HG03045 (cell line): ENCODE measurements at regions not wholly inside any gene's neighbourhood (a gene's known extent, or its start where the extent isn't known, plus 50 kb on each side); places are given as distances from the start of the nearest gene placed in this dataset.

Experiments used
- ATAC-seq: cut with Tn5 transposase; IDR thresholded peaks from one replicate; pipeline ENCODE4 v1.9.1; 2021; ENCODE audit warnings: mild to moderate bottlenecking, moderate library complexity; ENCODE audit not compliant: unreplicated experiment

DNA sequence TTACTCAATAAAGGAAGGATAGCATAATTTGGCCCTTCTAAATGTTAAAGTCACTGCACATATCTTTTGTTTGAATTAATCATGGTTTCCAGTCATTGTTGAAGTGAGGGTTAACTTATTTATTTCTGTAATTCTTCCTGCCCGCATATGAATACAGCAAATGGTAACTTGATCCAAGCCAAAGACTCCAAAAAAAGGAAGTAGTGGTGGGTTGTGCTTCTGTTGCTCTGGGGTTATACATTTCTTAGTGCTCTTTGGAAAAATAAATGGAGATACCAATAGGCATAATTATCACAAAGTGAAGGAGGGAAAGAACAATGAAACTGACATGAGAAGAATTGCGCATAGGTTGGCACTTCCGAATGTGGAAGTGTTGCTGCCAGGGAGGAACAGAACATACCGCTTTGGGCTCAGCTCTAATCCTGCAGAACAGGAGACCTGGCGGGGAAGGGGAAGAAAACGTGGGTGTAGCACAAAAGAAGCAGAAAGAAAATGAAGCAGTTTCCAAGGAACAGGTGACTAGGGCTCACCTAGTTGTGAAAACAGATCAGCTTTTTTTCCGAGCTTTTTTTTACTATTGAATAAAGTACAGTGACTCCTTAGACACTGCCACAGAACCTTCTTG lies 69.7 kb upstream of the TAF11L2 start:
- no peak for ATAC-seq

DNA sequence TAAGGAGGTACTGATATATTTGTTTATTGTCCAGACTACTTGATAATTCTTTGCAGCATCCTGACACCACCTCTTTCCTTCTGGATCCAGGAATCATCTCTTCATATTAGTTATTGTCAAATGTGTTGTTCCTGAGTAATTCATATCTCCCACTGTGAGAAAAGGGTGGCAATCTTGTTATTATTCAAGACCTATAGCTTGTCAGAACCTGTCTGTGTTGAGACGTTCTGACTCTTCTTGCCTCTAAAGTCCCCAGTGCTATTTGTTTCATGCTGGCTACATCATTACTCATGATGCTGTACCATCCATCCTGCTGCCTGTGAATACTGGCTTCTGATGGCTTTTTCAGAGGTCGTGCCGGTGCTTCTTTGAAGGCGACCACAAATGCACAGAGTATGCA lies 68.7 kb upstream of the TAF11L2 start:
- no peak for ATAC-seq

DNA sequence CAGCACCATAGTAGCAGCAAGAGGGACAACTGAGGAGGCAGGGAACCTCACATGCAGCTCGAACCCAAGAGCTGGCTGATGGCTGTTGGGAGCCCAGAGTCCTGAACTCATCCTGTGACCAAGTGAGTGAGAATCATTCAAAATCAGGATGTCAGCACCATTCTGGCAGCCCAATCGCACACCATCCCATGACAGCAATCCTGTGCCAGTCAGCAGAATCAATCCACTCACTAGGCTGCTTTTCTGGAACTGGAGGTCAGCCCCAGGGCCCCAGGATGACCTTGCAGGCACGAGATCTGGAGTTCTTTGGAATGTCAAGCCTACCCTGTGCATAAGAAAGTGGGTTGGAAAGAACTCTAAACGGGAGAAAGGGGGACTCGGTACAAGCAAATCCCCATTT lies 67.8 kb upstream of the TAF11L2 start:
- no peak for ATAC-seq

DNA sequence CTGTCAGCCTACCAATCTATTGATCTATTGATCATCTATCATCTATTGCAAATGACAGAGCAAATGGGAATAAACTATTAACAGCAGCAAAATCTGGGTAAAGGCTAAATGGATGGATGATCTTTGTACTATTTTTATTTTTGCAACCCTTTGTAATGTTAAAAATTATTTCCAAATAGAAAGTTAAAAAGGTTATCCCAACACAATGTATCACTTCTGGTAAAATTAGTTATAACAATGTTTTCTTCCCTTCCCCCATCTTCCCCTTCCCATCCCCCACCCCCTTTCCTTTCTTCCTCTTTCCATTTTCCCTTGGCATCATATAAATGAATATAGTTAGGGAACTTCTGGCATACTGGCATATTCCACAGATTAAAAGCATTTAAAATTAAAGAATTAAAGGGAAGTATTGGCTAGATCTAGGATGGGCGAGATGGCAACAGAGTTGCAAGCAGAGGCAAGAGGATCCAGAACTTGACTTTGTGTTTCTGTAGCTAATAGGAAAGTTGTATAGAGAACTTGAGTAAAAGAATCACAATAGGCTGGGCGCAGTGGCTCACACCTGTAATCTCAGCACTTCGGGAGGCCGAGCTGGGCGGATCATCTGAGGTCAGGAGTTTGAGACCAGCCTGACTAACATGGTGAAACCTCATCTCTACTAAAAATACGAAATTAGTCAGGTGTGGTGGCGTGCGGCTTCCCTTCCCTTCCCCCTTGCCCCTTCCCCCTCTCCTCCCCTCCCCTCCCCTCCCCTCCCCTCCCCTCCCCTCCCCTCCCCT lies 66.6 kb upstream of the TAF11L2 start:
- ATAC-seq: no peak

DNA sequence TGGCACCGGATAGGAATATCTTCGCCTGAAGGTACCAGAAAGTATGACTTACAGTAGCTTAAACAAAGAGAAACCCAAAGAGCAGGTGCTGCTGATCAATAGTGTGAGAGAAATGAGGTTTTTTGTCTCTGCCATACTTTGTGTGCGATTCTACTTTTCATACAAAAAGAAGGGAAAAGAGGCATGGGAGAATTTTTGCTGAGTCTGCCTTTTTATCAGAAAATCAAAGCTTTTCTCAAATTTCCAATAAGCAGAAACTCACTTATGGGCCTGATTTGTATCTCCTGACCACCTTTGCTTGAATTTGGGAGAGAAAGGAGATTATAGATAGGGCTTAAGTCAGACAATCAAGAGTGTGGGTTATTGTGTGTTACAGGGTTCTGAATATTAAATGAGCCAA lies 65.5 kb upstream of the TAF11L2 start:
- ATAC-seq: no peak

DNA sequence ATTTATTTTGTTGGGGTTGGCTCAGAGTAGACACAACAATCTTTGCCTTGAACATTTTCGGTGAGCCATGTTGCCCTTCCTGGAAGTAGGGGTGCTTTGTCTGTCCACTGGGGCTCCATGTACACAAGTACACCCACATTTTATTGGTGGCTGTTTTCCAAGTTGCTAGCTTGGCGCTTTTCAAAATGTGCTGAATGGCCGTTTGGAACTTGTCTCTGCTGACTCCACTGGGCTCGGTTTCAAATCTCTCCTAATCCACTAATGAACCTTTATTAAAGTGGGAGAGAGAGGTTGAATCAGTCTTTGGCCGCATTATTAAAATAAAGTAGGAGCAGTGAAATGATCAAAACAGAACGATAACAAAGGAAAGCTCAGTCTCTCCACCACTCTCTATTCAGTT lies 64.6 kb upstream of the TAF11L2 start:
- no peak for ATAC-seq

DNA sequence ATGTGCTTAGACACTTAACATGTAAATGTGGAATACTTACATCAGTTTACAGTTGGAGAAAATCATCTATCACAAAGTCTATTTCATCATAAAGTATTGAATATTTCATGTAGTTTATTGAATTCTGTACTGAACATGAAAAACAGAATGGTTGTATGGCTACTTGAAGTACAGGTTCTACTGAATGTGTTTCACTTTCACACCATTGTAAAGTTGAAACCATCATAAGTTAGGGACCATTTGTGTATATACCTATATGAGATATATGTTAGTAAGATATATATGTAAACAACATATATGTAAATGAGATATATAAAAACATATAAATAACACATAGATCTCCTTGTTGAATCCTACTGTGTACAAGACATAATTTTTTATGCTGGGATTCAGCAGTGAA lies 63.0 kb upstream of the TAF11L2 start:
- ATAC-seq: peak; percentile 38

DNA sequence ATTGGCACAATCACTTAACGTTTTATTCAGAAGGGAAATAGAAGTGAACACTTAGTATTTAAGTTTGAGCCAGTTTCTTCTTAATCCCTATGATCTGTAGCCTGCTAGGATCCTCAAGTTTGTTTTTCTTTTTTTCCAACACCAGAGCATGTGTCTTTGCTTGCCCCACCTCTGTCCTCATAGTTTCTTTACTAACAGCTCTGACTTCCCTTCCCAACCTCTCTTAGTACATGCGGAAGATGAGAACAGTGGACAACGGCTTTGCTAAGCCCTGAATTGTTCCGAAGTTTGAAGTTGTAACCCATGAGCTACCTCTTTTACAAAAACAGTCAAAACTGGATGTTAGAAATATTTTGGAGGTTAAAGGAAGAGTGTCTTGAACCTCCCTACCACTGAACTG lies 61.7 kb upstream of the TAF11L2 start:
- peak; percentile 57 for ATAC-seq

DNA sequence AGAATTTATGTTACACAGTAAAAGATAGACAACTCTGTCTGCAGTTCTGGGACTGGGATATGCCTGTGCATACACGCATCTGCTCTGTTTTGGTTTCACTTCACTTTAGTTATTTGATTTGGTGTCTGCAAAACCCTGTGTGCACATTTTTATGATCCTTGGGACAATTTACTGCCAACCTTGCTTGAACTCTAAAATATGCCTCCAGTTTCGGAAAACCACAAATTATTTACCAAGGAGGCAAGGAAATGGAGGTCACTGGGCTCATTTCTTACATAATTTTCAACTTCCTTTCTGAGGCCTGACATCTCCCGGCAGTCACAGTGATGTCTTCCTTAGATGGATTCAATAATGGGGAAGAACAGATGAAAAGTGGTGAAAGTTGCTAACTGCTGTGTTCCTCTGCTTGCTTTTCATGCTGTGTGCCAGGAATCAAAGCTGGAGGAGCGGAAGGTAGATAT lies 61.2 kb upstream of the TAF11L2 start:
- peak; percentile 74 for ATAC-seq

DNA sequence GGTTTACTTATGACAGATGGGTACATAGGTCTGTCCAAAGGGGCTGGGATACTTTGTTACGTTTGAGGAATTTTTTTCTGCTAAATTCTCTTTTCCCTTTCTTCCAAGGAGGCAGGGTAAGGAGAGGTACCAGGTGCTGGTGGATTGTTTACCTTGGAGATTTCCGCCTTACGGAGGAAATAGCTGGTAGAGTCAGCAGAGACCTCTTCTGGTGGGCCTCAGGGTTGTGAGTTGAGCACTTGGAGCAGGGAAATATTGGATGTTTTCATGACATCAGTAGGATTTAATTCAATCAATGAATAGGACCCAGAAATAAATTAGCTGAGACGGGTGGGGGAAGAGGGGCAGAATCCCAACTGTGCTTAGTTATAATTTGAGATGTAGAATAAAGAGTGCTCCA lies 60.0 kb upstream of the TAF11L2 start:
- no peak for ATAC-seq

DNA sequence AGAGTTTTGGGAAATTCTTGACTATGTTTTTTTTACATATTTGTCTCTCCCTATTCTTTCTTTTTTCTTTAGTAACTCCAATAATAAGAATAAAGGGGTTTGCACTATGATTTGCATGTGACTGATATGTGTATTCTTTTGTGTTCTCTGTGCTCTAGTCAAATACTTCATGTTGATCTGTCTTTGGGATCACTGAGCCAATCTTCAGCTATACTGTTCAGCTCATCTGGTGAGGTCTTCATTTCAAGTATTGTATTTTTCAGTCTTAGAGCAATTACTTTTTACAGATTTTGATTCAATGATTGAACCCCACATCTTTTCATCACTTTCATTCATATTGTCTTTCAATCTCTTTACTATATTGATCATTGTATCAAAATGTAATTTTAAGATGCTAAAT lies 58.1 kb upstream of the TAF11L2 start:
- no peak for ATAC-seq

DNA sequence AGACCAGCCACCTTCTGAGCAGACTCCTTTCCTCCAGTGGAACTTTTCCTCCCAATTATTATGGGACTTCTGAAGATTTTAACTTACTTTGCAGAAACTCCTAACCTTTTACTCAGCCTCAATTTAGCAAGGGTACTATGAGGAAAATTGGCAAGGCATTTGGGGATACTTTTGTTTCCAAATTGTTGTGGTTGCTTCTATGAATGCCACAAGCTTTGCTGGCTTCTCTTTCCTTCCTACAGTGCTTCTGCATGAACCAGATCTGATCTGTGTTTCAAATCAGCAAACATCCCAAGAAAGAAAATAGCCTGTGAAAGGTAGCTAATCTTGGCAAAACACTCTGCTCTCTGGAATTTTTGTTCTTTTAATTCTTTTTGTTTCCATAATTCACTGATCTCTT lies 57.3 kb upstream of the TAF11L2 start:
- ATAC-seq: no peak

DNA sequence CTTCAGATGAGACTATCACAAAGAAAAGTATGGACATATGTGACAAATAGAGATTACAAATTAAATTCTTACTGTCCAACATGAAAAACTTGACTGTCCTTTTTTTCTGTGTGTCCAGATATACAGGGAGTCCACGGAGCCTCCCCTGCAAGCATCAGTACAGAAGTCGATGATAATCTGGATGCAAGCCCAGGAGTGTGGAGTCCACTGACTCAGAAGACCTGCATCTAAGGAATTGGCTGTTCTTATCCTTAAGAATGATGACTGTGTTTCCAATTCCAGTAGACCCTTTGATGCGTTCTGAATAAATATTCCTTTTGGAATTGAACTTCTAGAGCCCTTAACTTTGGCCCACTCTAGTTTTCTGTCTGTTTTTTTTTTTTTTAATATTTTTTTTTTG lies 56.7 kb upstream of the TAF11L2 start:
- no peak for ATAC-seq

DNA sequence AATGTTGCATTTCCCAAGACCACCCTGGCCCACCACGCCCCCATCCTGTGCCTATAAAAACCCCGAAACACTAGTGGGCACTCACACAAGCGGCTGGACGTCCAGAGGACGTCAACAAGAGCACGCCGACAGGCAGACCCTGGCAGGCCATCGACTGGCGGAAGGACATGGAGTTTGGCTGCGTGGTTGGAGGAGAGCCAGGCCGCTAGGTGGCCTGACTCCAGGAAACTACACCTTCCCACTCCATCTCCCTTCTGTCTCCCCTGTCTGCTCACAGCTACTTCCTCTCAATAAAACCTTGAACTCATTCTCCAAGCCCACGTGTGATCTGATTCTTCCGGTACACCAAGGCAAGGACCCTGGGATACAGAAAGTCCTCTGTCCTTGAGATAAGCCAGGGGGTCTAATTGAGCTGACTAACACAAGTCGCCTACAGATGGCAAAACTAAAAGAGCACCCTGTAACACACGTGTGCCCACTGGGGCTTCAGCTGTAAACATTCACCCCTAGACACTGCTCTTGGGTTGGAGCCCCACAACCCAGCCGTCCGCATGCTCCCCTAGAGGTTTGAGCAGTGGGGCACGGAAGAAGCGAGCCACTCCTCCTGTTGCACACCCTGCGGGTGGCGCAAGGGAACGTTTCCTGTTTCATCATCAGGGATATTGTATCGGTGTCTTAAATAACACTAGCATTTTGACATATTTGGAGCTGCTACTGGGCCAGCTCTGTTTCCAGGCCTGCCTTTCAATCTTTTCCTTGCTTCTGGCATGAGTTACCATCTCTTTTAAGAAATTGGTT lies 54.5 kb upstream of the TAF11L2 start:
- no peak for ATAC-seq

DNA sequence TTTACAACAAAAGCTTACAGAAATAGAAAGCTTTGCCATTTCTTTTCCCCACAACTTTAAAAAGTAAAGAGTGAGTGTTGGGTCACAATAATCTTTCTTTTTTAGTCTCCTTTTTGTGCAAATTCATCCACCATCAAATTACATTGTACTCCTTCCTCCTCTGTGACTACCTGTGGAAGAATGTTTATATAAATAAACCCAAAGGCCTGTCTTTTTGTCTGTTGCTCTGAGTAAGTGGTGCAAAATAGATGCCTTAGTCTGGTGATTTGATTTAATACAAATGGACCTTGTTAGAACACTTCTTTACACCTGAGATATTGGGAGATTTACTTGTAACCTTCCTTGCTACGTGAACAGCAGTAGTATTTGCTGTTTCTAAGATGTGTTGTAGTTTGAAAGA lies 53.5 kb upstream of the TAF11L2 start:
- ATAC-seq: no peak

DNA sequence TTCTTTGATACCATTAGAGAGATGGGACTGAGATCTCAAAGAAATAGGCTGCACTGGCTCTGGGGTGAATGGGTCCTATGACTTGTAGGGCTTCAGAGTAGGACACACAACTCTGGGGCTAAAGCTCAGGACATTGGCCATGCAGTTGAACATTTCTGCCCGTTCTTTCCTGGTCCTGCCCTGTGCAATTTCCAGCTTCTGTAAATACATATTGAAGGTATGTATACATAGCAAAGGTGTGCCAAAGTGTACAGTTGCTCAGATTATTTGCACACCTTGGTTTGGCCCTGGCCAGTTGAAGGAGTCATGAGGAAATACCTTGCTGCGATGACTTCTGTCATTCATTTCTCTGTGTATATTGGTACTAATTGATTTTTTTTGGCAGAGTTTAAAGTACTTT lies 52.8 kb upstream of the TAF11L2 start:
- no peak for ATAC-seq
